Kidney tubule cell (primary cell): ENCODE measurements at regions not wholly inside any gene's neighbourhood (a gene's known extent, or its start where the extent isn't known, plus 50 kb on each side); places are given as distances from the start of the nearest gene placed in this dataset.
"Not testable (repeated sequence)": the region's sequence is repeated elsewhere in the genome, so short reads cannot be mapped to it uniquely, and the experiment has no call there.

Experiments used
- DNase-seq: peaks from one replicate; pipeline ENCODE4 v3.0.0-alpha.2; 2018; ENCODE audit warnings: low spot score

- DNase-seq, result not testable (repeated sequence)
Measured at GRCh38 chr1:148049115-148049496, 103.0 kb downstream of the NBPF11 start.

GRCh38 chr1:148048423-148049114, 103.5 kb downstream of the NBPF11 start:
- peak; percentile 3 for DNase-seq

DNA sequence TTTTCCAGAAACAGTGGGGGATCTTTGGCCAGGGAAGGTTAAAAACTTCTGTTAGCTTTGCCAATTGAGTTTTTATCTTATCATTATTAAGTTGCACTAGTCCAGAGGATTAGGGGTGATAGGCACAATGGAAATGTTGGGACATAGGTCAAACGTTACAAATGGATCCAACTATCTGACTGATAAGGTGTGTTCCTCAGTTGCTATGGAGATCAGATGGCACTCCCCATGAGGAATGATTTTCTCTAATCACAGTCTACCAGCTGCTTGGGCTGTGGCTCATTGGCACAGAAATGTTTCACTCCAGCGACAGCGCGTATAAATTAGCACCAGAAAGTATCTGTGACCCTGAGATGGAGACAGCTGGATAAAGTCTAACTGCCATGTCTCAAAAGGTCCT, 106.2 kb downstream of the NBPF11 start:
- not testable (repeated sequence) for DNase-seq

GRCh38 chr1:148044495-148044894, 107.6 kb downstream of the NBPF11 start:
- not testable (repeated sequence) for DNase-seq
